NB4 (cell line): ENCODE measurements at regions not wholly inside any gene's neighbourhood (a gene's known extent, or its start where the extent isn't known, plus 50 kb on each side); places are given as distances from the start of the nearest gene placed in this dataset.

Source experiments
- DNase-seq: peaks from one replicate; pipeline ENCODE4 v3.0.0; 2010; ENCODE audit warnings: low read depth
- H3K4me3 ChIP-seq: one replicate; pipeline ENCODE4 v1.5.1; 2011; ENCODE audit warnings: mild to moderate bottlenecking, low read depth, low read length, moderate library complexity
- MYC ChIP-seq: IDR thresholded peaks from 2 replicates; pipeline ENCODE4 v1.6.1; 2011; ENCODE audit warnings: low read depth, low read length
- POLR2A ChIP-seq: IDR thresholded peaks from 2 replicates; pipeline ENCODE4 v1.6.1; 2011; ENCODE audit warnings: mild to moderate bottlenecking; ENCODE audit not compliant: insufficient read length; ENCODE audit errors: extremely low read depth
- TF ChIP-seq, protein P1 (sequence below): IDR thresholded peaks from 2 replicates; pipeline ENCODE4 v1.6.1; 2011; ENCODE audit warnings: low read depth, low read length
- TF ChIP-seq, protein P2 (sequence below): IDR thresholded peaks from one replicate; pipeline ENCODE4 v1.5.1; 2012; ENCODE audit warnings: low read depth, low read length

DNA sequence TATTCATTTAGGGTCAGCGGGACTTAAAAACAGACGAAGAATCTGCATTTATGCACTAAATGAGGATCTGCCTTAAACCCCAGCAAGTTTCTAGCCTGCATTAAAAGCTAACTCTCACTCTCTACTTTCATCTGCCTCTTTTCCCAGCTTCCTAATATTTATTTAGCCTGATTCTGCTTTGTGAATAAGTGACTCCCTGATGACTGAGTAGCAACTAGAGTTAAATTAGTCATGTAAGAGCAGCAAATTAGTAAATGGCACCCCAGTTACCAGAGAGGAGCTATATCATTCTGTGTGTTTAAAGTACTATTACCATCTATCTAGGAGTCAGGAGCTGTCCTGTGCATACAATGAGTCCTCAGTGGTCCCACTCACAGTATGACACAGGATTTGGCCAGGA lies 391.0 kb upstream of the RORA start:
- no peak overlapping the region for H3K4me3 ChIP-seq
- DNase-seq, result no peak
- TF ChIP-seq, protein P1, sequence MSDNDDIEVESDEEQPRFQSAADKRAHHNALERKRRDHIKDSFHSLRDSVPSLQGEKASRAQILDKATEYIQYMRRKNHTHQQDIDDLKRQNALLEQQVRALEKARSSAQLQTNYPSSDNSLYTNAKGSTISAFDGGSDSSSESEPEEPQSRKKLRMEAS, result no peak
- TF ChIP-seq POLR2A, result no peak
- TF ChIP-seq, protein P2, sequence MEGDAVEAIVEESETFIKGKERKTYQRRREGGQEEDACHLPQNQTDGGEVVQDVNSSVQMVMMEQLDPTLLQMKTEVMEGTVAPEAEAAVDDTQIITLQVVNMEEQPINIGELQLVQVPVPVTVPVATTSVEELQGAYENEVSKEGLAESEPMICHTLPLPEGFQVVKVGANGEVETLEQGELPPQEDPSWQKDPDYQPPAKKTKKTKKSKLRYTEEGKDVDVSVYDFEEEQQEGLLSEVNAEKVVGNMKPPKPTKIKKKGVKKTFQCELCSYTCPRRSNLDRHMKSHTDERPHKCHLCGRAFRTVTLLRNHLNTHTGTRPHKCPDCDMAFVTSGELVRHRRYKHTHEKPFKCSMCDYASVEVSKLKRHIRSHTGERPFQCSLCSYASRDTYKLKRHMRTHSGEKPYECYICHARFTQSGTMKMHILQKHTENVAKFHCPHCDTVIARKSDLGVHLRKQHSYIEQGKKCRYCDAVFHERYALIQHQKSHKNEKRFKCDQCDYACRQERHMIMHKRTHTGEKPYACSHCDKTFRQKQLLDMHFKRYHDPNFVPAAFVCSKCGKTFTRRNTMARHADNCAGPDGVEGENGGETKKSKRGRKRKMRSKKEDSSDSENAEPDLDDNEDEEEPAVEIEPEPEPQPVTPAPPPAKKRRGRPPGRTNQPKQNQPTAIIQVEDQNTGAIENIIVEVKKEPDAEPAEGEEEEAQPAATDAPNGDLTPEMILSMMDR, result no peak
- no peak for TF ChIP-seq MYC

DNA sequence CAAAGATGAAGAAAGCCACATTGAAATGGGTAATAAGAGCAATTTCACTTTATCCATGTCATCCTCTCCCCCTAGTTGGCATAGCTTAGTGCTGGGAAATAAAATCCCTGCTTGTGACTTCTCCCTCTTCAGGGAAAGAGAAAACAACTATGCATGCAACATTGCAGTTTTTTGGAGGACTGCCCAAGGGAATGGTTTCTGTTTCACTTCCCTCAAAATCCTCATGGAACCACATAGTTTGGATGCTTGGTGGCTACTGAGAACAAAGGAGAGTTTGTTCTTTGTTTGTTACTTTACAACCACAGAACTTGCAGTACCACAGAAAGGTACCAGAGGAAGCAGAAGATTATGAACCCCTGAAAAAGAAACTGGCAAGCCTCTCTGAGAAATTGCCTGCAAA lies 384.6 kb upstream of the RORA start:
- no peak for TF ChIP-seq MYC
- no peak for TF ChIP-seq POLR2A
- TF ChIP-seq, protein P2, result no peak
- TF ChIP-seq, protein P1, result no peak
- DNase-seq, result no peak

DNA sequence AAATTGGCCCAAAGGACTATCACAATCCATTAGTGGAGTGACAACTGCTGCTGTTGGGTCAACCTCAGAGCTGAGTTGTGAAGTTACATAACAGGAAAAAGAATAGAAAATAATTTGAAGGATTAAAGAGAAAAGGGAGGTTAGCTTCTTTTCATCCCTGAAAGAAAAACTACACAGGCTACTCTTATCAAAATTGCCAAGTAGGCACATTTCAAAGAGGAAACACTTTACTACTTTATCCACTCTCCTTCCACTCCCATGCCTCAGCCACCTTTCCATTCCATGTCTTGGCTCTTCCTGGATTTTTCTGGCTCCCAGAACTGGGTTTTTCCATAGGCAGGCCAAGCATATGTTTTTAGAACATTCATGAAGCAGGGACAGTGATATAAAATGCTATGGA lies 384.0 kb upstream of the RORA start:
- DNase-seq, result no peak
- TF ChIP-seq, protein P1, result no peak
- TF ChIP-seq, protein P2, result no peak
- TF ChIP-seq MYC (no peak), POLR2A (no peak)
- no peak overlapping the region for H3K4me3 ChIP-seq

More for the DNA sequence above, 384.6 kb upstream of the RORA start:
- H3K4me3 ChIP-seq, result no peak overlapping the region

DNA sequence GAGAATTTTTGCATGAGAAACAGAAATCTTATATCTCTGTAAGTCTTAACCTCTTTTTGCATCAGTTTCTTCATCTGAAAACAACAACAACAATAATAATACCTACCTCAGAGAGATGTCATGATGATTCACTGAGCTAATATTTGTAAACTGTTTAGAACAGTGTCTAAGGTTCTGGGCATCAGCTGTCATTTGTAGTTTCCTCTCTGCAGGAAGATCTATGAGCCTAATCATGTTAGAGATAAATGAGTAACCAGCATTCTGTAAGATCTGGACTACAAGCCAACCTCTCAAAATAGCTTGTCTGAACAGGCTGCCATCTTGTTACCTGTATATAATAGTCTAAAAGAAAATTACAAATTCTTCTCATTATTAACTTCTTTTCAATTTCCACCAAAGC lies 383.0 kb upstream of the RORA start:
- DNase-seq, result no peak
- no peak overlapping the region for H3K4me3 ChIP-seq
- TF ChIP-seq, protein P2, result no peak
- TF ChIP-seq MYC, result no peak
- no peak for TF ChIP-seq POLR2A
- TF ChIP-seq, protein P1, result no peak

DNA sequence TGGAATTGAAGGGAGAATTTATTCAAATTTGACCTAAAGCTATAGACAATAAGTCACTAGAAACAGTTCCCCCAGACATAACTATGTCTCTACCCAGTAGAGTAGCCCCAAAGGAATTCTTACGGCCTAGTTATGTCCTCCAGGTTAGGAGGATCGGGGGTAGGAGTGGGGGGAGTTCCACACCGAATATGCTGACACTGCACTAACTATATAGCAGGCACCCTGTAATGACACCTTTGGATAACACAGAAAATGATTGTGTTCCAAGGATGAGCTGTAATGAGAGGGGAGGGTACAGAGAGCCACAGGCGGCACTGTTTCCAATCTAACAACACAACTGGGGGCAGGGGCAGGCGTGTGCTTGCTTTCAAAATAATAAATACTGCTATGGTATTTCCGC lies 376.2 kb upstream of the RORA start:
- no peak for DNase-seq
- H3K4me3 ChIP-seq, result no peak overlapping the region
- TF ChIP-seq POLR2A (no peak), MYC (no peak)
- TF ChIP-seq, protein P2, result no peak
- TF ChIP-seq, protein P1, result no peak

DNA sequence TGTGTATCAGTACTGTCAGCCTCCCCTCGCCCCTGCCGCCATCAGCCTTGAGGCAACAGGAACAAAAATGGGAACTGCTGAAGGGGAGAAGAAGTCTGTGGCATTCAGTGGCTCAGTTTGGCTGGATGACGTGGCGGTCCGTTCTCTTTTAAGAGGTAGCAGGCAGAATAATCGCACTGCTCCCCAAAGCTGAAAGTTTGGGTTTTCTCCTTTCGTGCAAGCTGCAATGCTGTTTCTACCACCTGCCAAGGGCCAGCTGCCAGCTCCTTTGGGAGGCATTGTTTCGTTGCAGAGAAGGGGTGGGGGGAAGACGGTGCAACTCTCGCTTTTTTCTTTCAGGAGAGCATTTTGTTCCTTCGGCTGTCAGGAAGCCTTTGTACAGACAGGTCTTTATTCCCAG lies 369.6 kb upstream of the RORA start:
- DNase-seq, result no peak
- TF ChIP-seq MYC (no peak), POLR2A (no peak)
- TF ChIP-seq, protein P2, result no peak
- TF ChIP-seq, protein P1, result no peak
- H3K4me3 ChIP-seq, result no peak overlapping the region
